BJ (cell line): ENCODE measurements at regions not wholly inside any gene's neighbourhood (a gene's known extent, or its start where the extent isn't known, plus 50 kb on each side); places are given as distances from the start of the nearest gene placed in this dataset.

Experiments
- CTCF ChIA-PET: fragments of 350-600 bp; formaldehyde crosslinking; extraction: SDS; loops from one replicate; lab custom pipeline; 2021; ENCODE audit warnings: antibody characterized with exemption, inconsistent platforms; lab: Yijun Ruan, JAX
- POLR2A ChIA-PET: fragments of 300-600 bp; sonication (Branson Sonifier 250); formaldehyde crosslinking; extraction: SDS; loops from one replicate; lab custom pipeline; 2021; ENCODE audit warnings: antibody characterized with exemption; lab: Charles Lee
- DNase-seq: peaks from one replicate; pipeline ENCODE4 v3.0.0-alpha.2; 2011; ENCODE audit warnings: low read depth
- H3K27me3 ChIP-seq: 2 replicates; pipeline ENCODE4 v1.6.0; 2011; ENCODE audit warnings: low read length; ENCODE audit not compliant: control insufficient read depth, insufficient read depth
- H3K36me3 ChIP-seq: 2 replicates; pipeline ENCODE4 v1.5.1; 2011; ENCODE audit warnings: low read length; ENCODE audit not compliant: control insufficient read depth, insufficient read depth
- H3K4me3 ChIP-seq: 2 replicates; pipeline ENCODE4 v1.5.1; 2011; ENCODE audit warnings: low read depth, mild to moderate bottlenecking, control low read depth, low read length
- TF ChIP-seq, protein P1 (sequence below): IDR thresholded peaks from 2 replicates; pipeline ENCODE4 v1.5.1; 2011; ENCODE audit warnings: low read depth, mild to moderate bottlenecking, control low read depth, inconsistent platforms, low read length, moderate library complexity; ENCODE audit not compliant: insufficient read depth

DNA sequence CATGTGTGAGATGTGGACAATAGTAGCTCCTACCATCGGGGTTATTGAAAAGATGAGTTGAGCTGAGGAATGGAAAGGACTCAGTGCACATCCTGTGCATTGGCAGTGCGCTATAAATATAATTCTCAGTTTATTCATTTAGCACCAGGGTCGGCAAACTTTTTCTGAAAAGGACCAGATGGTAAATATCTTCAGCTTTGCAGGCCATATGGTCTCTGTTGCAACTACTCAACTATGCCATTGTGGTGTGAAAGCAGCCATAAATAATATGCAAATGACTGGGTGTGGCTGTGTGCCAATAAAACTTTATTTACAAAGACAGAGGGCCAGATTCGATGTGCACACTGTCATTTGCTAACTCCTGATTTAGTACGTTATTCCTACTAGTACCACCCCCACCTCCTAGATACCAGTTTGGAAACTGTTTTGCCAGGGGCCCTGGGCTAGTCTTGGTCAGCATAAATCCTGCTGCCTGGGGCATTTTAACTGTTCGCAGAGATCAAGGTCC lies 422.9 kb upstream of the MKI67 start:
- H3K4me3 ChIP-seq: no peak overlapping the region
- TF ChIP-seq, protein P1, sequence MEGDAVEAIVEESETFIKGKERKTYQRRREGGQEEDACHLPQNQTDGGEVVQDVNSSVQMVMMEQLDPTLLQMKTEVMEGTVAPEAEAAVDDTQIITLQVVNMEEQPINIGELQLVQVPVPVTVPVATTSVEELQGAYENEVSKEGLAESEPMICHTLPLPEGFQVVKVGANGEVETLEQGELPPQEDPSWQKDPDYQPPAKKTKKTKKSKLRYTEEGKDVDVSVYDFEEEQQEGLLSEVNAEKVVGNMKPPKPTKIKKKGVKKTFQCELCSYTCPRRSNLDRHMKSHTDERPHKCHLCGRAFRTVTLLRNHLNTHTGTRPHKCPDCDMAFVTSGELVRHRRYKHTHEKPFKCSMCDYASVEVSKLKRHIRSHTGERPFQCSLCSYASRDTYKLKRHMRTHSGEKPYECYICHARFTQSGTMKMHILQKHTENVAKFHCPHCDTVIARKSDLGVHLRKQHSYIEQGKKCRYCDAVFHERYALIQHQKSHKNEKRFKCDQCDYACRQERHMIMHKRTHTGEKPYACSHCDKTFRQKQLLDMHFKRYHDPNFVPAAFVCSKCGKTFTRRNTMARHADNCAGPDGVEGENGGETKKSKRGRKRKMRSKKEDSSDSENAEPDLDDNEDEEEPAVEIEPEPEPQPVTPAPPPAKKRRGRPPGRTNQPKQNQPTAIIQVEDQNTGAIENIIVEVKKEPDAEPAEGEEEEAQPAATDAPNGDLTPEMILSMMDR: no peak
- POLR2A ChIA-PET: no interaction called here
- CTCF ChIA-PET: no interaction called here
- no peak for DNase-seq
- no peaks in the 10 kb centered on the region for H3K27me3 ChIP-seq
- H3K36me3 ChIP-seq: no peaks in the 10 kb centered on the region

DNA sequence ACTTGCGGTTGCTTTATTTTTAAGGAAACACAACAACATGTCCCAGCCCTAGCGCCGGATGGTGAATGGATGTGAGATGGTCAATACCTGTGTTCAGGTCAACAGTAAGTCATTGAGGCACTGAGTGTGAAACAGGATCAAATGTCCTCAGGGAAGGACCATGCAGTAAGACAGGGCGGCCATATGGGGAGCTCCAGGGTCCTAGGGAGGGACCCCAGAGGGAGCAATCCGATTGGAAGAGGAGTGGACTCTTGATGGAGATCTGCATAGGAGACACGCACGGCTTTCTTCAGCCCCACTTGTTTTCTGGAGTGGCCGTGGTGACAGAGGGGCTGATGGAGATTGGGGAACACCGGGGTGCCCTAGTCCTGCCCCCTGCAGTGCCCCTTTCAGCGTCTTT lies 423.8 kb upstream of the MKI67 start:
- Histone ChIP-seq H3K27me3 (no peaks in the 10 kb centered on the region), H3K36me3 (no peaks in the 10 kb centered on the region), H3K4me3 (no peak overlapping the region)
- TF ChIP-seq, protein P1: no peak
- DNase-seq: no peak
- ChIA-PET CTCF (no interaction called here), POLR2A (no interaction called here)

DNA sequence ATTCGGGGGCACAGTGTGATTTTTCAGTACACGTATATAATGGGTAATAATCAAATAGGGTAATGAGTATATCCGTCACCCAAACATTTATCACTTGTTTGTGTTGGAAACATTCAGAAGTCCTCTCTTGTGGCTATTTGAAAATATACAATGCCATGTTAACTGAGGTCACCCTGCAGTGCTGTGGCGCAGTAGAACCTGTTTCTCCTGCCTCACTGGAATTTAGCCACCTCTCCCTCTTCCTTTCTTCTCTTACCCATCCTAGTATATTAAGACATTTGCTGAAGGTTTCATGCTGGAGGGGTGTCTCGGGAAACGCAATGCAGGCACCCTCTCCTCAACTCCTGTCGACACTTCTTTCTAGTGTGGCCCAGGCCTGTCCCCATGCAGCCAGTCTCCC lies 425.3 kb upstream of the MKI67 start:
- no peak for DNase-seq
- CTCF ChIA-PET: no interaction called here
- TF ChIP-seq, protein P1: no peak
- POLR2A ChIA-PET: no interaction called here
- Histone ChIP-seq H3K4me3 (no peak overlapping the region), H3K27me3 (no peaks in the 10 kb centered on the region), H3K36me3 (no peaks in the 10 kb centered on the region)

DNA sequence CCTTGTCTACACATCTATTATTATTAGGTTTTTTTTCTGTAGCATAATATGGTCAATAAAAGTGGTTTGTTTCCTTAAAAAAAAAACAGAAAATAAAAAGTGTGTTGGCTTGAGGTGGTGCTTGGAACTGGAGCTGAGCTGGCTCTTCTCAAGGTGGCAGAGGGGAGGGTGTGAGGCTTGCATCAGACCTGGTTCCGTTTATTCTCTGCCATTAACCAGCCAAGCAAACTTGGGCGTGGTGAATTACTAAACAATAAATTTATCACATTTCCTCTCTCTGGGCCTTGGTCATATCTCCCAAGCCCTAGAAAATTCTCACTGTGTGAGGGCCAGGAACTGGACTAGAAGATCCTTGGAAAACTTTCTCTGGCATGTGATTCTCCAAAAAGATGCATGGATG lies 427.5 kb upstream of the MKI67 start:
- ChIA-PET POLR2A (no interaction called here), CTCF (no interaction called here)
- Histone ChIP-seq H3K36me3 (no peaks in the 10 kb centered on the region), H3K4me3 (no peak overlapping the region), H3K27me3 (no peaks in the 10 kb centered on the region)
- TF ChIP-seq, protein P1: no peak
- DNase-seq: no peak

DNA sequence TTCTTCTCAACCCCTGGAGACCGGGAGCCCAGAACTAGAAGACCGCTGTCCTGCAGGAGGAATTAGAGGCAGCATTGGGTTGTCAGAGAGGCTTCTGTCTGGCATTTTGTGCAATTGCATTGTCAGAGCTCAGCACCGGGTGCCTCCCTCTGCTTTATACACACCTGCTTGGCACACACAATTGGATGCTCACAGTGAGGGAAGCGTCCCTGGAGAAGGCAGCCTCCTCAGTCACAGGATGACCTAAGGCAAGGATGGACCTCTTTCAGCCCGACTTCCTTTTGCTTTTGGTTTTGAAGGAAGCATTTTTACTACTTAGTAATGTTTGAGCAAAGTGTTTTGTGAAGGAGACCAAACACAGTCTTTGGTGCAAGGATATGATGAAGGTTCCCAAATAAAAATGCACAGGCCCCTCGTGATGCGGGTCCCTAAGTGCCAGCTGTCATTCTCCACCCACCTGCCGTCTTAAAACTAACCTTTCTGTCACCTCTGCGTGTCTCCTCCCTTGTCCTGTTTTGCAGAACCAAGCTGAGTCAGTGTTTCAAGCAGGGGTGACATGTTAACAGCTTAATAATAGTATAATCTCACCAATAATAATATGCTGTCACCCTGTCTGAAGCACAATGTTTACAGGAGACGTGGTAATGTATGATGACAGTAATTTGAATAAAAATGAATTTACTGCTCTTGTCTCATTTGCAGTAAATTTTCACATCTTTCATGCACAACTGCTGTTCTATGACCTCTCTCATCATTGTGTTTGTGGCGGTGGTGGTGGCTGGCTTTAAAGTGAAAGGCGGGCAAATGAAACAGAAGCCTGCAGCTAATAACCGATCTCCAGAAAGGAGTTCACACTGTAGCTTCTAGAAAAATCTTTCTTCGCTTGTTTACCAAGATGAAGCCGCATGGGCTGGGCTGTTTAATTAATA lies 430.2 kb upstream of the MKI67 start:
- H3K4me3 ChIP-seq: no peak overlapping the region
- no peaks in the 10 kb centered on the region for H3K36me3 ChIP-seq
- CTCF ChIA-PET: no interaction called here
- no peak for DNase-seq
- TF ChIP-seq, protein P1: no peak
- no peaks in the 10 kb centered on the region for H3K27me3 ChIP-seq
- POLR2A ChIA-PET: no interaction called here
